T-cell (primary cell): ENCODE measurements at regions not wholly inside any gene's neighbourhood (a gene's known extent, or its start where the extent isn't known, plus 50 kb on each side); places are given as distances from the start of the nearest gene placed in this dataset.

Experiments used
- ATAC-seq, 4 experiments: fragments of 200-7000 bp in 3 of 4; fragments of 150-1000 bp in 1 of 4; cut with Tn5 transposase; replicated peaks in 1 of 4; 1 replicate in 3 of 4; 2 replicates in 1 of 4; pipeline ENCODE4 v1.10.0; 2021; ENCODE audit warnings: moderate library complexity in 3 of 4, mild to moderate bottlenecking in 2 of 4, moderate number of reproducible peaks in 1 of 4
- CTCF ChIA-PET, 2 donors: fragments of 300-600 bp; sonication (Branson Sonifier 250); formaldehyde crosslinking; loops; one replicate each; lab custom pipeline; 2022; ENCODE audit warnings: antibody characterized with exemption in 2 of 2; lab: Charles Lee
- POLR2A ChIA-PET, 2 donors: fragments of 300-600 bp; sonication (Branson Sonifier 250); formaldehyde crosslinking; loops; one replicate each; lab custom pipeline; 2022; ENCODE audit warnings: antibody characterized with exemption in 2 of 2; lab: Charles Lee
- DNase-seq, 35 experiments: peaks; one replicate each; pipeline versions ENCODE4 v3.0.0 to v3.0.0-alpha.2; 2013 to 2023
- H3K27ac ChIP-seq: one replicate; pipeline ENCODE4 v1.5.1; 2013; ENCODE audit warnings: low read length
- H3K27me3 ChIP-seq, 2 experiments: replicated peaks in 1 of 2; 1 replicate in 1 of 2; 2 replicates in 1 of 2; pipeline versions ENCODE4 v1.6.1 to v1.7.0; 2013; ENCODE audit warnings: low read length in 1 of 2, mixed read lengths in 1 of 2; ENCODE audit not compliant: control insufficient read depth in 2 of 2, insufficient read depth in 2 of 2; ENCODE audit errors: extremely low read depth in 1 of 2
- H3K36me3 ChIP-seq, 2 donors: 1 replicate in 1 of 2; 2 replicates in 1 of 2; pipeline versions ENCODE4 v1.6.1 to v1.7.0; 2013; ENCODE audit warnings: low read length in 1 of 2; ENCODE audit not compliant: control insufficient read depth in 2 of 2, insufficient read depth in 1 of 2; ENCODE audit errors: extremely low read depth in 1 of 2
- H3K4me1 ChIP-seq, 2 experiments: 1 replicate in 1 of 2; 2 replicates in 1 of 2; pipeline versions ENCODE4 v1.6.1 to v1.7.0; 2013; ENCODE audit warnings: low read length in 2 of 2, mixed read lengths in 1 of 2; ENCODE audit not compliant: insufficient read depth in 2 of 2, control insufficient read depth in 1 of 2; ENCODE audit errors: extremely low read depth in 1 of 2
- H3K4me3 ChIP-seq, 2 donors: 1 replicate in 1 of 2; 2 replicates in 1 of 2; pipeline versions ENCODE4 v1.5.1 to v1.7.0; 2013; ENCODE audit warnings: mild to moderate bottlenecking in 2 of 2, low read length in 1 of 2, moderate library complexity in 1 of 2; ENCODE audit not compliant: control insufficient read depth in 1 of 2; ENCODE audit errors: extremely low read depth in 1 of 2
- H3K9me3 ChIP-seq: 2 replicates; pipeline ENCODE4 v1.7.0; 2013
- H3K27ac Mint-ChIP-seq, 2 donors: one replicate each; pipeline ENCODE4 v1.8.0; 2020 to 2021; ENCODE audit warnings: mild to moderate bottlenecking in 2 of 2, mixed read lengths in 2 of 2
- H3K27me3 Mint-ChIP-seq, 2 donors: one replicate each; pipeline ENCODE4 v1.8.0; 2021 to 2022; ENCODE audit warnings: mixed read lengths in 2 of 2
- H3K36me3 Mint-ChIP-seq: one replicate; pipeline ENCODE4 v1.8.0; 2021; ENCODE audit warnings: mixed read lengths
- H3K4me1 Mint-ChIP-seq, 3 donors: one replicate each; pipeline ENCODE4 v1.8.0; 2020 to 2022; ENCODE audit warnings: mixed read lengths in 3 of 3, mild to moderate bottlenecking in 1 of 3
- H3K4me3 Mint-ChIP-seq, 3 donors: one replicate each; pipeline ENCODE4 v1.8.0; 2020 to 2022; ENCODE audit warnings: mild to moderate bottlenecking in 3 of 3, mixed read lengths in 3 of 3, moderate library complexity in 3 of 3
- H3K9me3 Mint-ChIP-seq, 3 donors: one replicate each; pipeline ENCODE4 v1.8.0; 2020 to 2022; ENCODE audit warnings: mixed read lengths in 3 of 3
- WGBS: methylation state at CpG from one replicate; pipeline ENCODE4 v1.1.5; 2013; ENCODE audit warnings: missing lambda C conversion rate; ENCODE audit not compliant: insufficient coverage; 5-methylcytosine and 5-hydroxymethylcytosine counted together

DNA sequence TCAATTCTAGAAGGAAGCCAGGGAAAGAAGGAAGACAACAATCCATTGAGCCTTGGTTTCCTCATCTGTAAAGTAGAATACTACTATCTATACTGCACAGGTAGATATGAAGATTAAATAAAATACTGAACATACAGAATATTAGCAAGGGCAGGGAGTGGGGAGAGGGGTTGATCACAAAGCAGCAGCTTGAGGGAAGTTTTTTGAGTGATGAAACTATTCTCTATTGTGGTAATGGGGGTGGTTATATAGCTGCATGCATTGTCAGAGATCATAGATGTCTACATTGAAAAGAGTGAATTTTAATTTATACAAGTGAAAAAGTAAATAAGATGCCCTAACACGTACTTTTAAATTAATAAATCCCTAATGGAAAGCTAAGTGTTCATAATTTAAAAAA is 242.6 kb upstream of the LRTM1 start:
- no CpG with 5 or more reads among the region's 1 CpG for WGBS
- ChIA-PET CTCF (no interaction called here), POLR2A (no interaction called here)
- Histone ChIP-seq H3K4me1 (no peaks in the 10 kb centered on the region), H3K9me3 (no peaks in the 10 kb centered on the region), H3K4me3 (no peak overlapping the region), H3K27me3 (no peaks in the 10 kb centered on the region), H3K27ac (no peak overlapping the region), H3K36me3 (no peaks in the 10 kb centered on the region)
- H3K27ac Mint-ChIP-seq = no peak overlapping the region
- H3K4me1 Mint-ChIP-seq = no peaks in the 10 kb centered on the region
- DNase-seq (no peak), ATAC-seq (no peak)
- H3K9me3 Mint-ChIP-seq = peaks cover 0 to 4% (median 2%) of the 10 kb centered on the region in 3 donors
- no peaks in the 10 kb centered on the region for H3K36me3 Mint-ChIP-seq
- H3K27me3 Mint-ChIP-seq = no peaks in the 10 kb centered on the region
- no peak overlapping the region for H3K4me3 Mint-ChIP-seq

DNA sequence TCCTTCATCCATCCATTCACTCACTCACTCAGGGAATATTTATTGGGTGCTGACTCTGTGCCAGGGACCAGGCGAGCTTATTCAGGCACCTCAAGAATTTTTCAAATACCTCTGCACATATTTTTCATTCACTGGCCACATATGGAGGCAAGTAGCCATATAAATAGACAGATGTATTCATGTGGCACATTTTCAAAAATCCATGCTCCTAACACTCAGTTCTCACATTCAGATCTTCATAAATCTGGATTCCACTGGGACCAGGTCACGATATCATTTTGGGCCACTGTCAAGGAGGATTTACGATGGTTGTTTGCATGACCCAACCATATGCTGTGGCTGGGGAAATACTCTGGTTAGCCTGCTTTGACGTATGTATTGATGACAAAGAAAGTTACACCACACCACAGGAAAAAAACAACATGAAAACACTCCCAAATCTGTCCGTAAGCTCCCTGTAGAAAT is 241.8 kb upstream of the LRTM1 start:
- Histone ChIP-seq H3K4me3 (no peak overlapping the region), H3K36me3 (no peaks in the 10 kb centered on the region), H3K27me3 (no peaks in the 10 kb centered on the region), H3K27ac (no peak overlapping the region), H3K9me3 (no peaks in the 10 kb centered on the region), H3K4me1 (no peaks in the 10 kb centered on the region)
- CTCF ChIA-PET = no interaction called here
- Mint-ChIP-seq H3K36me3 (no peaks in the 10 kb centered on the region), H3K27ac (no peak overlapping the region), H3K4me1 (no peaks in the 10 kb centered on the region), H3K27me3 (no peaks in the 10 kb centered on the region), H3K4me3 (no peak overlapping the region), H3K9me3 (peaks cover 0 to 7% (median 4%) of the 10 kb centered on the region in 3 donors)
- WGBS = no CpG with 5 or more reads among the region's 5 CpGs
- DNase-seq (no peak), ATAC-seq (no peak)
- POLR2A ChIA-PET = no interaction called here

DNA sequence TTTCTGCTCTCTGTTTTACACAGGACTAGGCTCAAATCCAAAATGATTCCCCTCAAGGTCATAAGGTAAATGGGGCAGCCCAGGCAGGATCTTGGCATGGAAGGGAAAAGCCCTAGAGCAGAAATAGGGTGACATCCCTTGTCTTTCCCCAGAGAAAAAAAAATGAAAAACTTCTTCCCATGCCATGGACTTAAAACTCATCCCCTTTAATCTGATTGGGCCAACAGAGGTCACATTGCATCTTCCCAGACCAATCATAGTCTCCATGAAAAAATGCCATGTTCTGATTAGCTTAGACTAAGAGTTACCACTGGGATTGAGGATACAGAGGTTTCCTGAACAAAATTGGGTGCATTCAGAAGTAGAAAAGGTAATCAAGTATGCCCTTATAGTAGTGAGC is 241.3 kb upstream of the LRTM1 start:
- H3K4me1 Mint-ChIP-seq = no peaks in the 10 kb centered on the region
- no peak for ATAC-seq
- H3K9me3 Mint-ChIP-seq = peaks cover 0 to 7% (median 4%) of the 10 kb centered on the region in 3 donors
- no peak overlapping the region for H3K4me3 Mint-ChIP-seq
- H3K27me3 Mint-ChIP-seq = no peaks in the 10 kb centered on the region
- DNase-seq = no peak
- H3K4me3 ChIP-seq = no peak overlapping the region
- ChIA-PET POLR2A (no interaction called here), CTCF (no interaction called here)
- H3K9me3 ChIP-seq = no peaks in the 10 kb centered on the region
- no peaks in the 10 kb centered on the region for H3K36me3 ChIP-seq
- H3K36me3 Mint-ChIP-seq = no peaks in the 10 kb centered on the region
- no peak overlapping the region for H3K27ac Mint-ChIP-seq
- no peak overlapping the region for H3K27ac ChIP-seq
- no peaks in the 10 kb centered on the region for H3K27me3 ChIP-seq
- no peaks in the 10 kb centered on the region for H3K4me1 ChIP-seq

DNA sequence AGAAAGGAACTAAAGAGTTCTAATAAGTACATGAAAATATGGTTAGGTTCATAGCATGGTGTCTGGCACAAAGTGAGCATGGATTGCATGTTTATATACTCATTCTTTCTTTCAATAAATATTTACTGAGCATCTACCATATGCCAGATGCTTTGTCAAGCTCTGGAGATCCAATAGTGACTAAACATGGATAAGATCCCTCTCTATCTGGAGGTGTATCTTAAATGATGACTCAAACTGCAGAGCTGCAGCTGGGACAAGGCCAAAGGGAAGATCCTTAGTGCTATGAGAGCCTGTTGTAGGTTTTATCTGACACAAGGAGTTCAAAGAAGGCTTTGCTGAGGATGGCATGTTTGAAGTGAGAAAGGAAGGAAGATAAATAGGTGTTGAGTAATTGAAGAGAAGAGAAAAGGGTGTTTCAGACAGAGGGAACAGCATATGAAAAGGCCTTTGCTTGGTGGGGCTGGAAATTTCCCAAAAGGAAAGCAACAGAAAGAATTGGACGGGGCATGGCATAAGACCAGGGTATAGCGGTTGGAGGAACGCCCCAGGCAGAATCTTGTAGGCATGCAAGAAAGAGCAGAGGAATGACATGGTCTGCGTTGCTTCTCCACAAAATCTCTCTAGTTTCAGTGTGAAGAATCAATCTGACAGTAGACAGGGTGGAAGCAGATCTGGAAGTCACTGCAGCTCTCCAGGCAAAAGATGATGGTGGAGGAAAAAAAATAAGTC is 239.9 kb upstream of the LRTM1 start:
- Mint-ChIP-seq H3K27ac (no peak overlapping the region), H3K9me3 (peaks cover 0 to 11% (median 4%) of the 10 kb centered on the region in 3 donors), H3K4me1 (no peaks in the 10 kb centered on the region), H3K27me3 (no peaks in the 10 kb centered on the region), H3K36me3 (no peaks in the 10 kb centered on the region), H3K4me3 (no peak overlapping the region)
- Histone ChIP-seq H3K27me3 (no peaks in the 10 kb centered on the region), H3K4me1 (no peaks in the 10 kb centered on the region), H3K36me3 (no peaks in the 10 kb centered on the region), H3K27ac (no peak overlapping the region), H3K9me3 (no peaks in the 10 kb centered on the region), H3K4me3 (no peak overlapping the region)
- ATAC-seq (no peak), DNase-seq (no peak)
- 70% methylated on average over 4 of the region's 4 CpGs for WGBS
- ChIA-PET CTCF (no interaction called here), POLR2A (no interaction called here)

DNA sequence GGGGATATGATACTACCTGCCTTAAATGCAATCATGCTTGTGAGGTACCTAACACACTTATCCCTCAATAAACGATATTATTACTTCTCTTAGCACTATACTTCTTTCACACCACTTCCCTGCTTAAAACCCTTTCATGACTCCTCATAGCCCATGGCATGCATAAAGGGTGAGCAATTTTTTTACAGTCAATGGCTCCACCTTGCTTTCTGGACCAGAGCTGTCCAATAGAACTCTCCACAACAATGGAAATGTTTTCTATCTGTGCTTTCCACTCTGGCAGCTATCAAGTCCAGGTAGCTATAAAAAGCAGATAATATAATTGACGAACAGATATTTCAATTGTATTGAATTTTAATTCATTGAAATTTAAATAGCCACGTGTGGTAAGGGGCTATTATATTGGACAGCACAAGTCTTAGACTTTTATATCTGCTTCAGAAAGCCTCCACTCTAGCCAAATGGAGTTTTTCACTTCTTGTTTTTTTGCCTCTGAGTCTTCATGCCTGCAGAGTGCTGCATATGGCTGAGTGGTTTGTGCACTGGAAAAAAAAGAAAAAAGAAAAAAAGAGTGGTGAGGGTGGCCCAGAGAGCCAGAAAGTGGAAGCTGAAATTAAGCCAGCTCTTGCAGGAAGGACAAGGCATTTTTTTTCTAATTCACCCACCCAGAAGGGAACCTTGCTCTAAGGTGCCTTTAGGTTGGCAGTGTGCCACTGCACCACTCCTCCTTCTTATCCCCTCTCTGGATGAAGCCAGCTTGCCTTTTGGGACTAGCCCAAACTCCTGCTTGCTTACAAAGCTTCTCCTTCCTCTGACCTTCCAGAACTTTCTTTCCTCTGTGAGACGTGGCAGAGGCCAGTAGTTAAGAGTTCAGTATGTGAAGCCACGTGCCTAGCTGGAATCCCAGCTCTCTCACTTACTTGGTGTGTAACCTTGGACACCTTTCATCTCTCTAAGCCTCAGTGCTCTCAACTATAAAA is 239.0 kb upstream of the LRTM1 start:
- Histone ChIP-seq H3K27me3 (no peaks in the 10 kb centered on the region), H3K27ac (no peak overlapping the region), H3K4me3 (no peak overlapping the region), H3K36me3 (no peaks in the 10 kb centered on the region), H3K9me3 (no peaks in the 10 kb centered on the region), H3K4me1 (no peaks in the 10 kb centered on the region)
- DNase-seq (no peak), ATAC-seq (no peak)
- H3K4me1 Mint-ChIP-seq = no peaks in the 10 kb centered on the region
- H3K27me3 Mint-ChIP-seq = no peaks in the 10 kb centered on the region
- 29% methylated on average over 1 of the region's 5 CpGs for WGBS
- CTCF ChIA-PET = no interaction called here
- POLR2A ChIA-PET = no interaction called here
- H3K4me3 Mint-ChIP-seq = no peak overlapping the region
- H3K27ac Mint-ChIP-seq = no peak overlapping the region
- no peaks in the 10 kb centered on the region for H3K36me3 Mint-ChIP-seq
- H3K9me3 Mint-ChIP-seq = peaks cover 3 to 11% (median 4%) of the 10 kb centered on the region in 3 donors

DNA sequence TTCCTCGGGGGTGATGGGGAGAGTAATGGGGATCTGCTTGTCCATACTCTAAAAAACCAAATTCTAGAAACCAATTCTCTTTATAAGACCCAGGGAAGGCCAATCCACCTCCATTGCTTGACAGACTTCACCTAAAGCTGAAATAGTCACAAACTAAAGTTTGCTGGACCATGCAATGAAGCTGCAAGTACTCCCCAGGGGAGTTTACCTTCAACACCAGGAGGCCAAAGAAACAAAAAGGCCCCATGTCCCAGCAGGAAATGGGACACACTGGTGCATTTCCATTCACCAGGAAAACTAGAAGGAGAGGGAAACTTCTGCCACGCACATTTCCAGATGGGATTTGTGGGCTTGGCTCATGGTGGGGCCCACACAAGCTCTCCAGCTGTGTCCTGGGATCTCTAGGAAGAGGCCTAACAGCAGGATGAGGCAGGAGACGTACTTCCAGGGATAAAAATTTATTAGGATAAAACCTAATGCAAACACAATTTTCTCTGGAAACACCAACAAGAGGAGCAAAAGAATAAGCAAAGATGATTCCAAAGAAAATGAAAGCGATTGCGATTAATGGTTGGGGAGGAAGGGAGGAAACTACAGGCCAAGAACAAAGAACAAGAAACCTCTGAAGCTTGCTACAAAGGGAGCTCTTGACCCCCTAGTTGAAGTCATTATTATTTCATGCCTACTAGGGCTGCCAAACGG is 238.0 kb upstream of the LRTM1 start:
- Histone ChIP-seq H3K27me3 (no peaks in the 10 kb centered on the region), H3K4me1 (no peaks in the 10 kb centered on the region), H3K36me3 (no peaks in the 10 kb centered on the region), H3K4me3 (no peak overlapping the region), H3K27ac (no peak overlapping the region), H3K9me3 (no peaks in the 10 kb centered on the region)
- H3K4me3 Mint-ChIP-seq = no peak overlapping the region
- ChIA-PET CTCF (no interaction called here), POLR2A (no interaction called here)
- no peaks in the 10 kb centered on the region for H3K27me3 Mint-ChIP-seq
- DNase-seq = no peak
- no peak overlapping the region for H3K27ac Mint-ChIP-seq
- 80% methylated on average over 1 of the region's 6 CpGs for WGBS
- H3K9me3 Mint-ChIP-seq = peaks cover 3 to 11% (median 8%) of the 10 kb centered on the region in 3 donors
- H3K4me1 Mint-ChIP-seq = no peaks in the 10 kb centered on the region
- H3K36me3 Mint-ChIP-seq = no peaks in the 10 kb centered on the region
- ATAC-seq = no peak
